ENCODE measurements at regions not wholly inside any gene's neighbourhood (a gene's known extent, or its start where the extent isn't known, plus 50 kb on each side); places are given as distances from the start of the nearest gene placed in this dataset.

- Histone ChIP-seq H3K4me2 (ENCODE audit: insufficient read depth in 1 of 2, low read depth in 2 of 2, low read length in 2 of 2) (no peak overlapping the region), H3K4me1 (replicated peaks in 1 of 4; ENCODE audit: control insufficient read depth in 3 of 4, insufficient read depth in 4 of 4, low read length in 3 of 4) (peaks cover 0 to 4% (median 0%) of the 10 kb centered on the region in 4 experiments; a peak in 1 of 7 replicates), H3K27ac (ENCODE audit: low read depth, low read length) (no peak overlapping the region), H4K20me1 (replicated peaks in 1 of 2; ENCODE audit: control insufficient read depth in 1 of 2, insufficient read depth in 2 of 2, low read length in 2 of 2) (no peaks in the 10 kb centered on the region), H3K4me3 (ENCODE audit: extremely low read depth in 1 of 4, insufficient read depth in 2 of 4, low read depth in 3 of 4, low read length in 4 of 4) (no peak overlapping the region), H2AFZ (ENCODE audit: low read length) (peak overlapping the region; percentile 72; the same call in 1 of the 2 replicates), H2BK15ac (ENCODE audit: low read length) (no peak overlapping the region), H3K4ac (replicated peaks; ENCODE audit: insufficient read length, low read depth, low read length) (no peak overlapping the region), H3K14ac (ENCODE audit: insufficient read length) (no peak overlapping the region), H4K5ac (ENCODE audit: insufficient read length, low read depth, low read length) (no peak overlapping the region), H4K91ac (replicated peaks; ENCODE audit: insufficient read length, low read length) (no peak overlapping the region), H3K79me2 (ENCODE audit: control insufficient read depth in 1 of 2, insufficient read depth in 2 of 2, low read length in 2 of 2) (no peaks in the 10 kb centered on the region), H3K18ac (ENCODE audit: extremely low read depth, low read length) (no peak overlapping the region), H3K23me2 (ENCODE audit: low read depth, low read length) (no peaks in the 10 kb centered on the region), H2BK120ac (replicated peaks; ENCODE audit: low read depth, low read length) (no peak overlapping the region), H2AK5ac (ENCODE audit: low read depth, low read length) (no peak overlapping the region), H2BK20ac (ENCODE audit: low read length) (no peak overlapping the region), H3K56ac (replicated peaks; ENCODE audit: insufficient read length, low read depth, low read length) (no peak overlapping the region), H3K27me3 (replicated peaks in 1 of 4; ENCODE audit: control insufficient read depth in 3 of 4, extremely low read depth in 1 of 4, insufficient read depth in 3 of 4, low read length in 3 of 4) (no peaks in the 10 kb centered on the region), H4K8ac (ENCODE audit: extremely low read depth, insufficient read depth, low read length) (no peak overlapping the region), H3K9me3 (ENCODE audit: insufficient read depth in 2 of 2, low read depth in 1 of 2, low read length in 1 of 2) (no peaks in the 10 kb centered on the region), H3K79me1 (ENCODE audit: low read depth, low read length) (no peaks in the 10 kb centered on the region), H3K23ac (ENCODE audit: insufficient read length) (no peak overlapping the region), H2BK12ac (ENCODE audit: low read depth, low read length) (no peak overlapping the region), H3K9ac (replicated peaks in 1 of 4; ENCODE audit: extremely low read depth in 1 of 4, low read depth in 3 of 4, low read length in 3 of 4) (no peak overlapping the region), H2BK5ac (ENCODE audit: low read depth, low read length) (no peak overlapping the region), H3K36me3 (ENCODE audit: control insufficient read depth in 2 of 4, insufficient read depth in 4 of 4, low read length in 3 of 4) (no peaks in the 10 kb centered on the region; a peak in 1 of 8 replicates)
- WGBS, 2 experiments (ENCODE audit: extremely low coverage in 1 of 2, insufficient coverage in 1 of 2, insufficient read length in 1 of 2, insufficient replicate concordance in 2 of 2, low coverage in 1 of 2, low lambda C conversion rate in 2 of 2, missing lambda C conversion rate in 1 of 2) = 93% methylated on average over 12 of the region's 12 CpGs; no CpG with 5 or more reads in 1 of the 2 experiments
- CTCF ChIA-PET (ENCODE audit: partially characterized antibody) = interaction anchor here (1.0 kb wide), 1 partner anchor 9 kb away, joined by 4 read pairs; no protein-coding TSS in a partner anchor
- no peak for FAIRE-seq
- POLR2A ChIA-PET (ENCODE audit: partially characterized antibody) = no interaction called here
- no peak for DNase-seq (ENCODE audit: low read depth in 1 of 2, low spot score in 2 of 2)
- TF ChIP-seq E2F6 (IDR thresholded peaks at IDR 0.05) (no peak), RNF2 (IDR thresholded peaks at IDR 0.05; ENCODE audit: borderline replicate concordance, low read depth, low read length, missing control alignments, poor library complexity, severe bottlenecking) (no peak), EGR1 (IDR thresholded peaks at IDR 0.05; ENCODE audit: borderline replicate concordance, low read depth, low read length) (no peak), ASH2L (IDR thresholded peaks at IDR 0.05; ENCODE audit: low read length) (no peak), SIN3A (conservative IDR thresholded peaks at IDR 0.05 in 1 of 2, IDR thresholded peaks at IDR 0.05 in 1 of 2; ENCODE audit: low read depth in 1 of 2, low read length in 2 of 2) (no peak), ATF2 (IDR thresholded peaks at IDR 0.05; ENCODE audit: low read length) (no peak), POLR2A (IDR thresholded peaks at IDR 0.05; ENCODE audit: control extremely low read depth in 1 of 2, low read depth in 2 of 2, low read length in 2 of 2) (no peak), RFX5 (IDR thresholded peaks at IDR 0.05; ENCODE audit: borderline replicate concordance, low read depth, low read length) (no peak), USF2 (IDR thresholded peaks at IDR 0.05; ENCODE audit: low read length) (no peak), CHD2 (IDR thresholded peaks at IDR 0.05; ENCODE audit: low read length) (no peak), BCL11A (IDR thresholded peaks at IDR 0.05; ENCODE audit: low read depth in 2 of 2, low read length in 2 of 2) (no peak)
Measured at GRCh38 chr13:30362869-30363268, 55.5 kb upstream of the KATNAL1 start.

Measured in H1 (cell line).